NT2/D1 (cell line): ENCODE measurements at regions not wholly inside any gene's neighbourhood (a gene's known extent, or its start where the extent isn't known, plus 50 kb on each side); places are given as distances from the start of the nearest gene placed in this dataset.

ENCODE experiments used
- SUZ12 ChIP-seq: IDR thresholded peaks from 2 replicates; pipeline ENCODE4 v1.6.1; 2011; ENCODE audit not compliant: insufficient read length, insufficient read depth; ENCODE audit errors: extremely low read depth
- YY1 ChIP-seq: IDR thresholded peaks from 2 replicates; pipeline ENCODE4 v1.6.1; 2011; ENCODE audit not compliant: insufficient read length, insufficient read depth
- ZNF274 ChIP-seq: IDR thresholded peaks from 2 replicates; pipeline ENCODE4 v1.6.1; 2011; ENCODE audit warnings: mild to moderate bottlenecking, low read depth, low read length

DNA sequence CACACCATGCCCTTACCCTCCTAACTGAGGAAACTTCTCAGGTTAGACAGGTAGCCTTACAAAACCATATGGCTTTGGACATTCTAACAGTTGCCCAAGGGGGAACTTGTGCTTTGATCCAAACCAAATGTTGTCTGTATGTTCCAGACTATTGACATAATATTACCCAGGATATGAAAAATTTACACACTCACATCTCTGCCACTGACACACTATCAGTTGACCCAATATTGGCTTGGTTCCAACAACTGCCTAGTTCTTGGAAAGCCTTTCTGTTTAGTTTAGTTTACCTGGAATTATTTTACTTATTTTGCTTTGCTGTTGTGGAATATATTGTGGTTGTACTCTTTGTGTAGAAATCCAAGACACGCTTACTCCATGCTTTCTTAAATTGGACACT lies 178.4 kb downstream of the RNF152 start:
- no peak for TF ChIP-seq YY1
- TF ChIP-seq SUZ12: no peak
- TF ChIP-seq ZNF274: no peak
